HG02852 (cell line): ENCODE measurements at regions not wholly inside any gene's neighbourhood (a gene's known extent, or its start where the extent isn't known, plus 50 kb on each side); places are given as distances from the start of the nearest gene placed in this dataset.

Experiments used
- ATAC-seq: cut with Tn5 transposase; IDR thresholded peaks from one replicate; pipeline ENCODE4 v1.9.1; 2021; ENCODE audit warnings: mild to moderate bottlenecking, moderate library complexity; ENCODE audit not compliant: unreplicated experiment

GRCh38 chr1:216925962-216926625 lies 202.9 kb upstream of the ESRRG start:
- no peak for ATAC-seq

DNA sequence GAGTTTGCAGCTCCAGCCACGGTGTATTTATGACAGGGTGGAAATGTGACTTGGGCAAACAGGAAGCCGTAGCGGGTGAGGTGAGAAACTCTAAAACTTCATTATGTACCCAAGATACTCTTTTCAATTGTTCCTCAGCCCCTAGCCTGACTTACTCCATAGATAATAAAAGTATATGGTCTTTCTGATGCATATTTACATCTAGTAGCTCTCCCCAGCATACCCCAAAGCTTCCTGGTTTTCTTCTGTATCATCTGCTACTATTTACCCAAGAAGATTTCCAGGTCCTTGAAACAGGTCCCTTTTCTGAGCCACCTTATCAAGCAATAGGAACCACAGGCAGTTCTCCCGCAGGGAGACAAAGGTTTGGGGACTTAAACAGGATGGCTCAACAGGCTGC lies 201.5 kb upstream of the ESRRG start:
- no peak for ATAC-seq

GRCh38 chr1:216923601-216924000 lies 200.4 kb upstream of the ESRRG start:
- ATAC-seq = no peak

DNA sequence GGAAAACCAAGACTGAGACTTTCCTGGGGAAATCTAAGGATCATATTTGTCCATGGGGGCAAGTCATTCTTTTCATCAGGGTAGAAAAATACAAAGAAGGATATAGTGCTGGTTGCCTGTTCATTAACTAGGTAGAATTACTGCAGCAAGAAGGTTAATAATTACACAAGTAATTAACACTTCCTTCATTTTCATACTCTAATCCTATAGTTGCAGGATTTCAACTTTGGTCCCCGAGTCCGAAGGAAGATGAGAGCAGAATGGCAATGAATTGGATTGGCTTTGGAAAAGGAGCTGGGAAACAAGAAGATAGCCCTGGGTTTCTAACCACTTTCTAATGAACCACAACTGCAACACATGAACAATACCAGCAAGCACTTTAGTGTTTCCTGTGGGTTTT lies 199.2 kb upstream of the ESRRG start:
- ATAC-seq = no peak

GRCh38 chr1:216921866-216922265 lies 198.6 kb upstream of the ESRRG start:
- no peak for ATAC-seq

- no peak for ATAC-seq
Observed at GRCh38 chr1:216919060-216919970, 196.1 kb upstream of the ESRRG start.

DNA sequence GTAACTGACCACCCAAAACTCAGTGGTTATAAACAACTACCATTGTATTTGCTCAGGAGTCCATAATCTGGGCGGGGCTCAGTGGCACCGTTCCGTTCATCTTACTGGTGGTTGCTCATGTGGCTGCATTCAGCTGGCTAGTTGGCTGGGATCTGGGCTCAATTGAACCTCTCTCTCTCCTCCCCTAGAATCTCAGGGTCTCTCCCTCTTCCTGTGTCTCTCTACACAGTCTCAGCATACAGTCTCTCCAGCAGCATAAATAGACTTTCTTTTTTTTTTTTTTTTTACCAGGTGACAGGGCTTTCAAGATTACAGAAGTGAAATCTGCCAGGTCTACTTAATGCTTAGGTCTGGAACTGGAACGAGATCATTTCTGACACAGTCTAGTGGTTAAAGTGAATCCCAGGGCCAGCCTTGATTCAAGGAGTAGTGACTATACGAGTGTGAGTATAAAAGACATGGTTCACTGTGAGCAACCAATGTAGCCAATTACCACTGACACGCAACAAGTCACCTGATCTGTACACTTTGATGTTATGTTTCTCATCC lies 193.7 kb upstream of the ESRRG start:
- no peak for ATAC-seq

DNA sequence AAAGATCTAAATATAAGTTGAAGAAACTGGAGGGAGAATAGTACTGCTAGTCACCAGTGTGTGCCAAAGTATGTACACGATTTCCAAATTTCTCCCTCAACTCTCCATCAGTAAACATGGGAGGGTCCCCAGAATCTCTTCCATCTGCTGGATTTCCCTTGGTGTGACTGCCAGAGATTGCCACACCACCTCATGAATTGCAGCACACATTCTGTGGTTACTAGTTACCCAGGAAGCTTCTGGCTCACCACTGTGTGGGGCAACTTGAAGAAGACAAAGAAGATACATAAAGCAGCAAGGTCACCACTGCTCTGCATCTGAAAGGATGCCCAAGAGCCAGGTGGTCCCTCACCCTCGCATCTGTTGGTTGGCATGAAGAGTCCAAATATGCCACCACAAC lies 191.7 kb upstream of the ESRRG start:
- ATAC-seq = no peak

- no peak for ATAC-seq
Observed at GRCh38 chr1:216913976-216914375, 190.7 kb upstream of the ESRRG start.

- ATAC-seq = no peak
Observed at GRCh38 chr1:216910081-216910840, 187.0 kb upstream of the ESRRG start.

DNA sequence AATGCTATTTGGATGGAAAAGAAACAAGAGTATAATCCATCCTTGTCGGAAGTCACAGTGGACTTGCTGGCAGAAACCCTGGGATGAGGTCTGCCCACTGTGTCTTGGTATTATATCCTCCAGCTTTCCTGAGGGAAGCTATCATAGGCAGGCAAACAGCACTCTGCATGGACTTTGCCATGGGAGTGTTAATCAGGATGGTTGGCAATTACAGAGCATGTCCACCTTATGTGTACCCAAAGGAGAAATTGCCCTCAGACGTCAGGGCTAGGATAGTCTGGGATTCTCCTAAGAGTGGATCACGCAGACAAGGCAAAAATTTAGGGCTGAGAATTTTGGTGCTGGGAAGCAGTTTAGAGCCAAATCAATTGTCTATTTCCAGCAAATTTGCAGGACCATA lies 184.9 kb upstream of the ESRRG start:
- no peak for ATAC-seq

DNA sequence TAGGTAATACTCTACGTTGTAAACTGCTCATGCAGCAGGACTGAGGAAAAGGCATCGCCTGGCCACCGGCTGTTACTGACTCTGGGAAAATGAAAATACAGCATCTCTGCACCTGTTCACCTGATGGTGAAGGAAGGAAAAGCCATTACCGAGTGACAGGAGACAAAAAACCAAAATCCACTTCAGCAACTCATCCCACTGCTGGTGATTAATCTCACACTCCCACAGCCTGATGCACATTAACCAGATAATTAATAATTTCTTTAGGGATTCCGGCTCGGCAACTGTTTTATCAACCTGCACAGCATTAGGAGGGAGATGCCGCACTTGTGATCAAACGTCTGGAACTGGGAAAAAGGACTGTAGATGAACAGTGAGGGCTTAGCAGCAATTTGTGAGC lies 183.9 kb upstream of the ESRRG start:
- ATAC-seq = no peak

DNA sequence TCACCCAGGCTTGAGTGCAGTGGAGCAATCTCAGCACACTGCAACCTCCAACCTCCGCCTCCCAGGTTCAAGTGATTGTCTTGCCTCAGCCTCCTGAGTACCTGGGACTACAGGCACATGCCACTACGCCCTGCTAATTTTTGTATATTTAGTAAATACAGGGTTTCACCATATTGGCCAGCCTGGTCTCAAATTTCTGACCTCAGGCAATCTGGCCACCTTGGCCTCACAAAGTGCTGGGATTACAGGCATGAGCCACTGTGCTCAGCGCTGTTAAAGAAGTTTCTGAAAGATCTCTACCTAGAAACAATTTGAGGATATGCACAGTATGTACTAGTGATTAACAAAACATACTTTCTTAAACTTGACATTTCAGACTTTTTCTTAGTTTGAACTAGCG lies 182.6 kb upstream of the ESRRG start:
- ATAC-seq = no peak

DNA sequence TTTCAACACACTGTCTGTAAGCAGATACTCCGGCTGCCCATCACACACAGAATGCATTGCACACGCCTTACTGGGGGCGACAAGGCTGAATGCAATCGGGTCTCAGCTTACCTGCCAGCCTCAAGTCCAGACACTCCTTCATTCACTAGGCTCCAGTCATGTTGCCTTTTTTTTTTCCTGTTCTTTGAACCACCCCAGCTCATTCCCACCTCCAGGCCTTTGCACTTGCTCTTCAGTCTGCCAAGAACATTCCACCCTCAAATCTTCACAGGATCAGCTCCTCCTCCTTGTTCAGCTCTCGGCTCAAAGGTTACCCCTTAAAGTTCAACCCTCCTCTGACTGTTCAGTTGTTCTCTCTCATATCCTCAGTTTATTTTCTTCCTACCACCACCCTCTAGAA lies 181.9 kb upstream of the ESRRG start:
- ATAC-seq = no peak

GRCh38 chr1:216904471-216904870 lies 181.2 kb upstream of the ESRRG start:
- ATAC-seq = no peak

DNA sequence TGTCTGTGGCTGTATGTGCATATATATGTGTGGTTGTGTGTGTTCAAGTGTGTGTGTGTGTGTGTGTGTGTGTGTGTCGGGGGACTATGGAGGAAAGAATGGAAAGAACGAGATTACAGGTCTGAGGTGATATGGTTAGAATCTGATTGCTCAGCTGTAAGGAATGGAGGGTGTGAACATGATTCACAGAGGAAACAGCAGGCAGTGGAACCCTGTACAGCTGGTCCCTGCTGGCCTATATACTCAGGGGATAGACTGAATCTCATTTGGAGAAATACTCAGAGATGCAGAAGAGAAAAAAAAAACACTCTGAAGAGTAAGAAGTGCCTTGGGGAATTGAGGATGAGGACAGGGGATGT lies 180.1 kb upstream of the ESRRG start:
- no peak for ATAC-seq

GRCh38 chr1:216902669-216903381 lies 179.6 kb upstream of the ESRRG start:
- no peak for ATAC-seq

GRCh38 chr1:216900116-216900620 lies 176.9 kb upstream of the ESRRG start:
- ATAC-seq = no peak

DNA sequence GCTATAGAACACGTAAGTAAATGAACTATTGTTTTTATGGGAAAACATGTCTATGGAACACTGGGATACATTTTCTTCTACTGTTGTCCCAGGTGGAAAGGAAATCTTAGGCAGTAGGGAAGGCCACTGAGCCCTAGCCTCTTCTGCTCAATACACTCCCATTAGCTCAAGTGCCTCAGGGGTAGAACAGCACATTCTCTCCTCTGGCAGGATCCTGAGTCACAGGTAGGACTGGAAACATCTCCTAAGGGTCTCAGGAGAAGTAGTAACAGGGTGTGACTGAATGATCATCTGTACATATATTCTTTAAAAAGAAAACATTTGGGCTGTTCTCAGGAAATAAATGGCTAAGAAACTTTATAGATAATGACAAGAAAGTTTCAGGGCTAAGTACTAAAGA lies 175.6 kb upstream of the ESRRG start:
- ATAC-seq = no peak

DNA sequence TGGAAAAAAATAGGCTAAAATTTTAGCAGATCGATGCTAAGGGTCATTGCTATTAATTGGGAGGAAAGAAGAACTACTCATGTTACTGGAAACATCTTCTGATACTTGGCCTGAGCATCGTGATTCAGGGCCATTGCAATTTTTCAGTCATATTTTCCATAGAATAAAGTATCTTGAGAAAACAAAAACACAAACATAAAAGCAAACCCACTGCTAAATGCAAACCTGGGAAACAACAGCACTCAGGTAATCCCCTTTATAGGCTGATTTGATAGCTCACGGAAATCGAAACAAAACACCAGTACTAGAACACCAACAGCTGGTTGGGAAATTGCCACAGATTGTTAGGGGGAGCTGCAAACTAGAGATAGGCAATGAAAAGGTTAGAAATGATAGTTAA lies 172.9 kb upstream of the ESRRG start:
- no peak for ATAC-seq

GRCh38 chr1:216894494-216894893 lies 171.3 kb upstream of the ESRRG start:
- ATAC-seq = no peak
